IMR-90 (cell line): ENCODE measurements at regions not wholly inside any gene's neighbourhood (a gene's known extent, or its start where the extent isn't known, plus 50 kb on each side); places are given as distances from the start of the nearest gene placed in this dataset.

Experiments used
- ATAC-seq: fragments of 200-7000 bp; cut with Tn5 transposase; 2 replicates; pipeline ENCODE4 v1.9.1; 2020; ENCODE audit warnings: low read depth, mild to moderate bottlenecking, moderate library complexity
- BruUV-seq: library from RNA; stranded (reverse); fragments of 400-500 nt; replicated peaks from 2 replicates; lab custom pipeline; 2021; lab: Mats Ljungman, UMichigan
- CTCF ChIA-PET: fragments of 300-600 bp; formaldehyde crosslinking; extraction: SDS; loops from one replicate; lab custom pipeline; 2021; ENCODE audit warnings: antibody characterized with exemption; lab: Yijun Ruan, JAX
- POLR2A ChIA-PET: fragments of 300-600 bp; sonication (Branson Sonifier 250); formaldehyde crosslinking; loops from one replicate; lab custom pipeline; 2022; ENCODE audit warnings: antibody characterized with exemption; ENCODE audit not compliant: unreplicated experiment; lab: Charles Lee
- DNase-seq: peaks from one replicate; pipeline ENCODE4 v3.0.0; 2013
- H2AFZ ChIP-seq: replicated peaks from 2 replicates; pipeline ENCODE3; 2013; ENCODE audit warnings: low read length, mild to moderate bottlenecking; ENCODE audit not compliant: poor library complexity
- H2AK5ac ChIP-seq: 2 replicates; pipeline ENCODE4 v1.6.1; 2013; ENCODE audit warnings: low read depth, low read length, inconsistent platforms
- H2AK9ac ChIP-seq: replicated peaks from 2 replicates; pipeline ENCODE3; 2013; ENCODE audit warnings: mild to moderate bottlenecking, low read depth, low read length, moderate library complexity; ENCODE audit not compliant: poor library complexity
- H2BK120ac ChIP-seq: 2 replicates; pipeline ENCODE4 v1.6.1; 2013; ENCODE audit warnings: low read depth, low read length, inconsistent platforms
- H2BK15ac ChIP-seq: 3 replicates; pipeline ENCODE4 v1.6.1; 2013; ENCODE audit warnings: low read depth, low read length, inconsistent platforms
- H2BK20ac ChIP-seq: 2 replicates; pipeline ENCODE4 v1.6.1; 2013; ENCODE audit warnings: low read depth, mild to moderate bottlenecking, inconsistent platforms, low read length, moderate library complexity
- H2BK5ac ChIP-seq: 2 replicates; pipeline ENCODE4 v1.6.1; 2013; ENCODE audit warnings: mild to moderate bottlenecking, low read depth, low read length, inconsistent platforms; ENCODE audit not compliant: poor library complexity, severe bottlenecking
- H3K14ac ChIP-seq: replicated peaks from 2 replicates; pipeline ENCODE4 v1.6.1; 2013; ENCODE audit warnings: low read depth, low read length, inconsistent platforms
- H3K18ac ChIP-seq: 2 replicates; pipeline ENCODE4 v1.6.1; 2013; ENCODE audit warnings: low read depth, low read length, control low read depth
- H3K23ac ChIP-seq: 2 replicates; pipeline ENCODE4 v1.6.1; 2013; ENCODE audit warnings: low read depth, low read length, inconsistent platforms
- H3K27ac ChIP-seq: 2 replicates; pipeline ENCODE4 v1.5.1; 2013; ENCODE audit warnings: mild to moderate bottlenecking, control low read depth, low read length; ENCODE audit not compliant: insufficient read depth
- H3K27me3 ChIP-seq: 2 replicates; pipeline ENCODE4 v1.6.1; 2013; ENCODE audit warnings: low read length; ENCODE audit not compliant: control insufficient read depth, insufficient read depth
- H3K36me3 ChIP-seq: 2 replicates; pipeline ENCODE4 v1.6.1; 2013; ENCODE audit warnings: low read length, mixed read lengths; ENCODE audit not compliant: control insufficient read depth, insufficient read depth
- H3K4ac ChIP-seq: 2 replicates; pipeline ENCODE4 v1.6.1; 2013; ENCODE audit warnings: low read depth, low read length, inconsistent platforms
- H3K4me1 ChIP-seq: 2 replicates; pipeline ENCODE4 v1.6.1; 2013; ENCODE audit warnings: low read length, mixed read lengths; ENCODE audit not compliant: control insufficient read depth, insufficient read depth
- H3K4me2 ChIP-seq: 2 replicates; pipeline ENCODE4 v1.6.1; 2013; ENCODE audit warnings: low read depth, mild to moderate bottlenecking, control low read depth, low read length, moderate library complexity
- H3K4me3 ChIP-seq: 2 replicates; pipeline ENCODE4 v1.5.1; 2013; ENCODE audit warnings: low read depth, mild to moderate bottlenecking, control low read depth, low read length, moderate library complexity; ENCODE audit not compliant: insufficient read depth
- H3K56ac ChIP-seq: 2 replicates; pipeline ENCODE4 v1.6.1; 2013; ENCODE audit warnings: low read length, inconsistent platforms; ENCODE audit not compliant: insufficient read depth; ENCODE audit errors: extremely low read depth
- H3K79me1 ChIP-seq, 2 experiments: 2 replicates each; pipeline ENCODE4 v1.6.1; 2013; ENCODE audit warnings: low read length in 2 of 2, inconsistent platforms in 1 of 2, low read depth in 1 of 2
- H3K9ac ChIP-seq: 2 replicates; pipeline ENCODE4 v1.6.1; 2013; ENCODE audit warnings: low read depth, low read length, control low read depth
- H3K9me1 ChIP-seq: 2 replicates; pipeline ENCODE4 v1.6.1; 2013; ENCODE audit warnings: low read length, inconsistent platforms; ENCODE audit not compliant: insufficient read depth
- H3K9me3 ChIP-seq: 2 replicates; pipeline ENCODE4 v1.6.1; 2013; ENCODE audit warnings: low read length; ENCODE audit not compliant: control insufficient read depth, insufficient read depth
- H4K20me1 ChIP-seq: 2 replicates; pipeline ENCODE4 v1.6.1; 2013; ENCODE audit warnings: low read length, inconsistent platforms; ENCODE audit not compliant: insufficient read depth
- H4K5ac ChIP-seq: 2 replicates; pipeline ENCODE4 v1.6.1; 2013; ENCODE audit warnings: mild to moderate bottlenecking, low read depth, low read length, control low read depth
- H4K8ac ChIP-seq, 2 experiments: 2 replicates each; pipeline ENCODE4 v1.6.1; 2013; ENCODE audit warnings: low read depth in 2 of 2, low read length in 2 of 2, control low read depth in 1 of 2, inconsistent platforms in 1 of 2
- H4K91ac ChIP-seq: 2 replicates; pipeline ENCODE4 v1.6.1; 2013; ENCODE audit warnings: low read depth, low read length, inconsistent platforms; ENCODE audit not compliant: insufficient read depth
- BHLHE40 ChIP-seq: fragments of 150-350 bp; IDR thresholded peaks from 2 replicates; pipeline ENCODE4 v1.6.1; 2016; ENCODE audit warnings: mild to moderate bottlenecking, low read depth, low read length
- CEBPB ChIP-seq: IDR thresholded peaks from 2 replicates; pipeline ENCODE4 v1.6.1; 2012; ENCODE audit warnings: low read depth, low read length, improper control_type of control experiment
- CHD1 ChIP-seq: IDR thresholded peaks from 2 replicates; pipeline ENCODE4 v1.6.1; 2012; ENCODE audit warnings: low read depth, low read length, improper control_type of control experiment
- FOS ChIP-seq: fragments of 150-350 bp; IDR thresholded peaks from 2 replicates; pipeline ENCODE4 v1.6.1; 2016; ENCODE audit warnings: low read depth, low read length
- NFE2L2 ChIP-seq: fragments of 150-350 bp; IDR thresholded peaks from 2 replicates; pipeline ENCODE4 v1.6.1; 2016; ENCODE audit warnings: low read depth, mild to moderate bottlenecking, low read length
- WGBS, 2 experiments: methylation state at CpG; one replicate each; pipeline versions ENCODE4 v1.1.5 to v1.1.7; 2013; ENCODE audit warnings: missing lambda C conversion rate in 2 of 2; ENCODE audit not compliant: insufficient read length in 1 of 2; ENCODE audit errors: extremely low coverage in 2 of 2; 5-methylcytosine and 5-hydroxymethylcytosine counted together
- dilution Hi-C: fragments of 300-500 bp; cut with HindIII; formaldehyde crosslinking; loops from one replicate; pipeline ENCODE4 v1.14.3; 2018; ENCODE audit warnings: low sequenced_read_pairs; ENCODE audit not compliant: unreplicated experiment
- in situ Hi-C: fragments of 300-500 bp; cut with MboI; formaldehyde crosslinking; loops from 3 replicates; pipeline ENCODE4 v1.14.3; 2019; ENCODE audit warnings: low sequenced_read_pairs, inconsistent platforms, mixed read lengths
- intact Hi-C: fragments of 100-400 bp; cut with micrococcal nuclease; formaldehyde crosslinking; loops from 2 replicates; pipeline ENCODE4 v1.10.0; 2022

DNA sequence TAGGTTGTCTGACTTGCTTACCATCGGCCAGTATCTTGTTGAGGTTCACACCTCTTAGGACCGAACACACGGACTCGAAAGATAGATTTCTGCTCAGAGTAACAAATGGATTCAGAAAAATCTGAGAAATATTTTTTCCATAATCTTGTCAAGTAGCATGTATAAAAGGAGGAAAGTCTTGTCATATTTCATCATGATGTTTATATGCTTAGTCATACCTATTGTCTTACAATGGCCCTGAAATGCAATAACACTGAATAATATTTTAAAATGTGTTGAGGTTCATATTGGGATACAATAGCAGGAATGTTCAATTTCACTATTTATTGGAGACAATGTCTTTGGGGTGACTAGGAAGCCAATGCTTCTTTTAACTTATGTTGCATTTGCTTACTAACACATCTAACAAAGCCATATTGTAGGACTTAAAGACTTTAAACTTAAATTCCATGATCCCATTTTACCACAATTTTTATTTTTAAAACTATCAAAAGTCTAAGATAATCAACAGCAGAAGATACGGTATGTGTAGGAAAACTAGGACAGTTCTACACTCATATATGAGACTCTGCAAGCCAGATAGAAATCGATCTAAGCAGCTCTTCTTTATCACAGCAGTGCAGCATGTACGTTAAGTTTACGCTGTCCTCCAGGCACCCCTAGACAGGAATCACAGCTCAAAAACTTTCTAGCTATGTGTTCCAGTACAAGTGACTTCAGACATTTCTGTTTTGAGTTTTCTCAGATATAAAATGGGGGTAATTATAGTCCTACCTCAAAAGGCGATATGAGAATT is 135.7 kb upstream of the CAV2 start:
- no peak overlapping the region for H2AK9ac ChIP-seq
- no peaks in the 10 kb centered on the region for H3K27me3 ChIP-seq
- H4K20me1 ChIP-seq, result no peaks in the 10 kb centered on the region
- no peak overlapping the region for H3K18ac ChIP-seq
- H3K23ac ChIP-seq, result no peak overlapping the region
- no peak overlapping the region for H2AK5ac ChIP-seq
- ChIA-PET POLR2A (no interaction called here), CTCF (interaction anchor here (0.8 kb wide), 1 partner anchor 20 kb away, joined by 4 read pairs; no protein-coding TSS in a partner anchor)
- no peak overlapping the region for H3K4ac ChIP-seq
- no peaks in the 10 kb centered on the region for H3K9me3 ChIP-seq
- no peak overlapping the region for H3K4me2 ChIP-seq
- no peak overlapping the region for H2BK5ac ChIP-seq
- WGBS, 2 experiments, result no CpG with 5 or more reads among the region's 9 CpGs
- no peaks in the 10 kb centered on the region for H3K4me1 ChIP-seq
- no peak overlapping the region for H2BK20ac ChIP-seq
- H4K5ac ChIP-seq, result no peak overlapping the region
- intact Hi-C loops (loop anchor here (2.0 kb wide), 1 partner anchor 15 kb away; no protein-coding TSS in a partner anchor), in situ Hi-C loops (no loop called here), dilution Hi-C loops (no loop called here)
- H3K56ac ChIP-seq, result no peak overlapping the region
- TF ChIP-seq BHLHE40 (no peak), CEBPB (no peak), CHD1 (no peak), FOS (no peak), NFE2L2 (peak; percentile 52; the same call in 1 of the 2 replicates)
- H2BK15ac ChIP-seq, result no peak overlapping the region
- no peak overlapping the region for H2AFZ ChIP-seq
- H4K91ac ChIP-seq, result no peak overlapping the region
- H3K14ac ChIP-seq, result no peak overlapping the region
- H3K27ac ChIP-seq, result no peak overlapping the region
- H3K36me3 ChIP-seq, result no peaks in the 10 kb centered on the region
- H2BK120ac ChIP-seq, result no peak overlapping the region
- H3K79me1 ChIP-seq, result no peaks in the 10 kb centered on the region
- DNase-seq (no peak), ATAC-seq (no peak)
- BruUV-seq, result no TSS peak
- no peaks in the 10 kb centered on the region for H3K9me1 ChIP-seq
- H3K4me3 ChIP-seq, result no peak overlapping the region
- no peak overlapping the region for H3K9ac ChIP-seq
- H4K8ac ChIP-seq, result no peak overlapping the region
